ENCODE measurements at regions not wholly inside any gene's neighbourhood (a gene's known extent, or its start where the extent isn't known, plus 50 kb on each side); places are given as distances from the start of the nearest gene placed in this dataset.

- no peak for TF ChIP-seq CTCF (conservative IDR thresholded peaks at IDR 0.05)
- no peak overlapping the region for H3K4me3 Mint-ChIP-seq
- Histone ChIP-seq H3K27ac (ENCODE audit: low read depth, low read length) (no peak overlapping the region), H3K9ac (ENCODE audit: extremely low read depth, low read length, poor library complexity, severe bottlenecking) (no peak overlapping the region), H3K4me1 (ENCODE audit: control insufficient read depth, insufficient read depth, low read length) (no peaks in the 10 kb centered on the region), H3K4me3 (ENCODE audit: low read length) (no peak overlapping the region), H3K9me3 (ENCODE audit: control insufficient read depth, low read length) (peaks cover 9% of the 10 kb centered on the region), H3K36me3 (ENCODE audit: control insufficient read depth, insufficient read depth, low read length) (no peaks in the 10 kb centered on the region), H3K27me3 (ENCODE audit: control insufficient read depth, insufficient read depth, low read length, poor library complexity, severe bottlenecking) (no peaks in the 10 kb centered on the region)
- DNase-seq, result no peak
- 91 to 95% methylated on average over 2 of the region's 2 CpGs for WGBS, 2 experiments (ENCODE audit: insufficient coverage in 1 of 2, insufficient read length in 1 of 2)
- H3K4me1 Mint-ChIP-seq, result peaks cover 27% of the 10 kb centered on the region
- H3K27ac Mint-ChIP-seq, result no peak overlapping the region
- H3K36me3 Mint-ChIP-seq (ENCODE audit: low read depth), result peaks cover 3% of the 10 kb centered on the region
- no peaks in the 10 kb centered on the region for H3K27me3 Mint-ChIP-seq (ENCODE audit: insufficient read depth)
- H3K9me3 Mint-ChIP-seq, result peaks cover 9% of the 10 kb centered on the region
Observed at GRCh38 chr13:44271473-44271872, 102.2 kb upstream of the SERP2 start.

GRCh38 chr13:44271915-44272341 lies 101.7 kb upstream of the SERP2 start:
- DNase-seq, result no peak
- Mint-ChIP-seq H3K36me3 (ENCODE audit: low read depth) (peaks cover 2% of the 10 kb centered on the region), H3K27ac (no peak overlapping the region), H3K27me3 (ENCODE audit: insufficient read depth) (no peaks in the 10 kb centered on the region), H3K4me3 (no peak overlapping the region), H3K9me3 (peaks cover 6% of the 10 kb centered on the region), H3K4me1 (peaks cover 28% of the 10 kb centered on the region)
- Histone ChIP-seq H3K4me1 (ENCODE audit: control insufficient read depth, insufficient read depth, low read length) (no peaks in the 10 kb centered on the region), H3K27ac (ENCODE audit: low read depth, low read length) (no peak overlapping the region), H3K27me3 (ENCODE audit: control insufficient read depth, insufficient read depth, low read length, poor library complexity, severe bottlenecking) (no peaks in the 10 kb centered on the region), H3K36me3 (ENCODE audit: control insufficient read depth, insufficient read depth, low read length) (no peaks in the 10 kb centered on the region), H3K9me3 (ENCODE audit: control insufficient read depth, low read length) (peaks cover 4% of the 10 kb centered on the region), H3K4me3 (ENCODE audit: low read length) (no peak overlapping the region), H3K9ac (ENCODE audit: extremely low read depth, low read length, poor library complexity, severe bottlenecking) (no peak overlapping the region)
- no peak for TF ChIP-seq CTCF (conservative IDR thresholded peaks at IDR 0.05)
- WGBS, 2 experiments (ENCODE audit: insufficient coverage in 1 of 2, insufficient read length in 1 of 2), result 91% methylated on average over 1 of the region's 1 CpG

GRCh38 chr13:44272692-44273091 lies 100.9 kb upstream of the SERP2 start:
- H3K4me3 Mint-ChIP-seq, result no peak overlapping the region
- no peaks in the 10 kb centered on the region for H3K36me3 Mint-ChIP-seq (ENCODE audit: low read depth)
- WGBS, 2 experiments (ENCODE audit: insufficient coverage in 1 of 2, insufficient read length in 1 of 2), result 89 to 100% methylated on average over 3 of the region's 3 CpGs
- DNase-seq, result no peak
- H3K27me3 Mint-ChIP-seq (ENCODE audit: insufficient read depth), result no peaks in the 10 kb centered on the region
- H3K9me3 Mint-ChIP-seq, result no peaks in the 10 kb centered on the region
- Histone ChIP-seq H3K27me3 (ENCODE audit: control insufficient read depth, insufficient read depth, low read length, poor library complexity, severe bottlenecking) (no peaks in the 10 kb centered on the region), H3K9ac (ENCODE audit: extremely low read depth, low read length, poor library complexity, severe bottlenecking) (no peak overlapping the region), H3K4me1 (ENCODE audit: control insufficient read depth, insufficient read depth, low read length) (no peaks in the 10 kb centered on the region), H3K4me3 (ENCODE audit: low read length) (no peak overlapping the region), H3K36me3 (ENCODE audit: control insufficient read depth, insufficient read depth, low read length) (no peaks in the 10 kb centered on the region), H3K9me3 (ENCODE audit: control insufficient read depth, low read length) (no peaks in the 10 kb centered on the region), H3K27ac (ENCODE audit: low read depth, low read length) (no peak overlapping the region)
- H3K27ac Mint-ChIP-seq, result no peak overlapping the region
- peaks cover 28% of the 10 kb centered on the region for H3K4me1 Mint-ChIP-seq
- no peak for TF ChIP-seq CTCF (conservative IDR thresholded peaks at IDR 0.05)

All from endodermal cell (in vitro differentiated cells).